ENCODE measurements at regions not wholly inside any gene's neighbourhood (a gene's known extent, or its start where the extent isn't known, plus 50 kb on each side); places are given as distances from the start of the nearest gene placed in this dataset.

GRCh38 chr16:86322806-86323205, 187.5 kb upstream of the FOXF1 start:
- DNase-seq, result no peak

- no peak for DNase-seq
Measured at GRCh38 chr16:86324320-86324719, 186.0 kb upstream of the FOXF1 start.

- no peak for DNase-seq
Measured at GRCh38 chr16:86325360-86325759, 185.0 kb upstream of the FOXF1 start.

GRCh38 chr16:86325895-86326294, 184.4 kb upstream of the FOXF1 start:
- DNase-seq, result no peak

GRCh38 chr16:86327321-86327720, 183.0 kb upstream of the FOXF1 start:
- DNase-seq, result no peak

GRCh38 chr16:86330906-86331305, 179.4 kb upstream of the FOXF1 start:
- no peak for DNase-seq

GRCh38 chr16:86334079-86334635, 176.2 kb upstream of the FOXF1 start:
- DNase-seq, result no peak

GRCh38 chr16:86335266-86336172, 174.8 kb upstream of the FOXF1 start:
- DNase-seq, result no peak

GRCh38 chr16:86337138-86337537, 173.2 kb upstream of the FOXF1 start:
- DNase-seq, result no peak

GRCh38 chr16:86337581-86338402, 172.5 kb upstream of the FOXF1 start:
- DNase-seq, result no peak

- DNase-seq, result no peak
Measured at GRCh38 chr16:86338403-86339115, 171.8 kb upstream of the FOXF1 start.

GRCh38 chr16:86342161-86342834, 168.0 kb upstream of the FOXF1 start:
- DNase-seq, result no peak

GRCh38 chr16:86343027-86343795, 167.1 kb upstream of the FOXF1 start:
- peak; percentile 25 for DNase-seq

- no peak for DNase-seq
Measured at GRCh38 chr16:86343796-86344585, 166.3 kb upstream of the FOXF1 start.

- no peak for DNase-seq
Measured at GRCh38 chr16:86344586-86344871, 165.8 kb upstream of the FOXF1 start.

GRCh38 chr16:86344881-86345280, 165.4 kb upstream of the FOXF1 start:
- DNase-seq, result no peak

- no peak for DNase-seq
Measured at GRCh38 chr16:86345516-86345915, 164.8 kb upstream of the FOXF1 start.

- DNase-seq, result no peak
Measured at GRCh38 chr16:86346034-86346433, 164.3 kb upstream of the FOXF1 start.

GRCh38 chr16:86347090-86347489, 163.2 kb upstream of the FOXF1 start:
- DNase-seq, result no peak

GRCh38 chr16:86347916-86348555, 162.3 kb upstream of the FOXF1 start:
- no peak for DNase-seq

All from right kidney (tissue), 1 donor.